Left colon (tissue), 2 donors: ENCODE measurements at regions not wholly inside any gene's neighbourhood (a gene's known extent, or its start where the extent isn't known, plus 50 kb on each side); places are given as distances from the start of the nearest gene placed in this dataset.

Experiments
- ATAC-seq: fragments of 200-7000 bp; cut with Tn5 transposase; one replicate; pipeline ENCODE4 v1.9.1; 2020; ENCODE audit warnings: mild to moderate bottlenecking, moderate library complexity
- DNase-seq, 2 donors: peaks; one replicate each; pipeline ENCODE4 v3.0.0-alpha.2; 2020
- intact Hi-C, 2 donors: fragments of 100-400 bp; cut with DNase I in 1 of 2; cut with micrococcal nuclease in 1 of 2; formaldehyde crosslinking; loops; one replicate each; pipeline versions ENCODE4 v1.11.2 to v1.14.0; 2022; cut with DNase I, micrococcal nuclease
- donor health status: DM: no; HTN: no; CAD: no.
- donor health status: DM: yes; HTN: yes; CAD: no.

GRCh38 chr4:120445186-120445585, 378.5 kb upstream of the MAD2L1 start:
- DNase-seq (no peak), ATAC-seq (no peak)
- intact Hi-C loops = no loop called here

GRCh38 chr4:120443116-120443515, 376.5 kb upstream of the MAD2L1 start:
- ATAC-seq = no peak
- intact Hi-C loops = no loop called here
- no peak for DNase-seq

DNA sequence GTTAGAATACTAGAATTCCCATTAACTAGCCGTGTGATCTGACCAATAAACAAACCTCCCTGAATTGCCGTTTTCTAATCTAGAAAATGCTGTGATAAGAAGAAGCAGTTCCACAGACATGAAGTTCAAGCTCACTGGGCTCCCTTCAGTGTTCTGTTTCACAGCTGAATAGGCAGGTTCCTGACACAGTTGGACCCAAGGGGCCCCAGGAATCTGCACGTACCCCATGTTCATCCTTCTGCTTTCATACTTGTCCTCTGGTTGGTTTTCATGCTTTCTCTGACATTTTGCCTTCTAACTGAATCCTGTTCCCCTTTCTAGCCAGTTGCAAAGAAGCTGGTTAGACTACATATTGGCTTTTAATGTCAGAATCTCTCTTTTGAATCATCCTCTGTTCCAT, 374.1 kb upstream of the MAD2L1 start:
- ATAC-seq = no peak
- intact Hi-C loops = no loop called here
- no peak for DNase-seq

DNA sequence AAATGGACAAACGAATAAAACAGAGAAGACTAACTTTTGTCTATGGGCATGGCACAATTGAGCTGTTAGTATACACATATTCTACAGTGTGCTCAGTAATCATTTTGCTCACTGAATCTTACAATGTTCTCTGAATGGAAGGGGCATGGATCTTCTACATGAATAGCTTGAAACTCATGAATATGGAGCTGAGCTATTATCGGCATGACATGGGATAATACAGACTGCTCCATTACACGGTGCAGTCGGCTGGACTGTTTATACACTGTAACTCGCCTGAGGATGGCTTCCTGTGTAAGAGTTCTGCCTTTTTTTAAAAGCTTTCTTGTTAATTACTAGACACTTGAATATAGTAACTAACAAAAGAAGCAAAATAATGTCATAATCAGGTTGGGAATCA, 368.5 kb upstream of the MAD2L1 start:
- intact Hi-C loops = no loop called here
- DNase-seq = no peak
- ATAC-seq = no peak

DNA sequence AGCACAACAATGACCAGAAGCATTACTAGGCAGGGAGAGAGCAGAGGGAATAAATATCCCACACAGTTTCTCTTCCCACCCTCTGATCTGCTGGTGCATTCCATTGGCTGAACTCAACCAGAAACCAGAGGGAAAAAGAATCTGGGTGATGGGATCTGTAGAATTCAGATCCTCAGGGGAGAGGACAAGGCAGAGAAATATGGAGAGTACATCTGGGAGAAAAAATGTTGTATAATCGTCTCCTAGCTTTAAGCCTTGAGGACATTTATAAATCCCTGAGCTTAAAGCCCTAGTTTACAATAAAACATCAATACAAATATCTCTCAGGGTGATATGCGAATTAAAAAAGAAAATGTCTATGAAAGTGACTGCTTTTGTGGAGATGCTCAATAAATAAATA, 368.1 kb upstream of the MAD2L1 start:
- DNase-seq = no peak
- no peak for ATAC-seq

GRCh38 chr4:120432301-120432860, 365.7 kb upstream of the MAD2L1 start:
- ATAC-seq = no peak
- DNase-seq = no peak
- intact Hi-C loops = no loop called here

More for the DNA sequence above, 368.1 kb upstream of the MAD2L1 start:
- intact Hi-C loops = no loop called here

DNA sequence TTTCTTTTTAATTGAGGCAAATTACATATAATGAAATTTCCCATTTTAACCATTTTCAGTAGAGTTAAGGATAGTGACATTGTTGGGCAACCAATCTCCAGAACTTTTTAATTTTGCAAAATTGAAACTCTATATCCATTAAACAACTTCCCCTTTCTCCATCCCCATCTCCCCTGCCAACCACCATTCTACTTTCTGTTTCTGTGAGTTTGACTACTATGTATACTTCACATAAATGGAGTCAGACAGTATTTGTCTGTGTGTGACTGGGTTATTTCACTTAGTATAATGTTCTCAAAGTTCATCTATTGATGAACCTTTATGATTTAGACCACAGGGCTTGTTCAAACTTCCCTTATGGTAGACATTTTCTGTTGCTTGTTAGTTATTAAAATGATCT, 364.5 kb upstream of the MAD2L1 start:
- intact Hi-C loops = no loop called here
- ATAC-seq (no peak), DNase-seq (no peak)

- intact Hi-C loops = no loop called here
- no peak for ATAC-seq
- no peak for DNase-seq
These were observed 351.5 kb upstream of the MAD2L1 start for GRCh38 chr4:120418146-120418545.

DNA sequence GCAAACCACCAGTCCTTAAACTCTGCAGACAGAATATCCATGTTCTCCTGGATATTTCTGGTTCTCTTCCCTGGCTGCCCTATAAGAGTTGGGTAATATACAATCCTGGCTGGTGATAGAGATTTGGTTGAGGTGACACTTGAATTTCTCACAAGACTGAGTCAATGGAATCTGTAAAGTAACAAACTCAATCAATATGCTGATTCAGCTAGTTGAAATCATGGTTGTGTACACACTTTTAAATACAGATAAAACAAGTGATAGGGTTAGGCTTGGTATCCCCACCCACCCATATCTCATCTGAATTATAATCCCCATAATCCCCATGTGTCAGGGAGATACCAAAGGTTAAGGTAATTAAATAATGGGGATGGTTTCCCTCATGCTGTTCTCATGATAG, 349.2 kb upstream of the MAD2L1 start:
- intact Hi-C loops = no loop called here
- ATAC-seq (no peak), DNase-seq (no peak)

GRCh38 chr4:120406960-120407359, 340.3 kb upstream of the MAD2L1 start:
- no peak for DNase-seq
- no peak for ATAC-seq
- intact Hi-C loops = no loop called here

GRCh38 chr4:120403296-120403695, 336.6 kb upstream of the MAD2L1 start:
- ATAC-seq = no peak
- intact Hi-C loops = no loop called here
- no peak for DNase-seq

DNA sequence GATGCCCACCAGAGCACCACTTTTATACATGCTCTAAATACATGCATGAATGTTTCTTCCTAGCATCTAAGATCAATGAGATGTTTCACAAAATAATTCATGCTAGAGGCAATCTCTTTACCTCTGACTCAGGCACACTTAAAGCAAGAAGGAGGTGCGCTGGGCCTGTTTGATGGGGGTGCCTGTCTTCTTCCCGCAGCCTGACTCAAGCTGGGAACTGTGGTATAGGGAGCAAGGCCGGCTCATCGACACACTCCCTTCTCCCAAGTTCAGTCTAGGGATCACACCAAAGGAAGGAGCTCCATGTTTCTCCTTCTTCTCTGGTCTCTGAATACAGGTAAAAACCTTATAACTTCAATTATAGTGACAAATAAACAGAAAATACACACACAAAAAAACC, 333.8 kb upstream of the MAD2L1 start:
- no peak for DNase-seq
- no peak for ATAC-seq
- intact Hi-C loops = no loop called here

- intact Hi-C loops = no loop called here
- ATAC-seq = no peak
These were observed 333.2 kb upstream of the MAD2L1 start for GRCh38 chr4:120399826-120400225.

DNA sequence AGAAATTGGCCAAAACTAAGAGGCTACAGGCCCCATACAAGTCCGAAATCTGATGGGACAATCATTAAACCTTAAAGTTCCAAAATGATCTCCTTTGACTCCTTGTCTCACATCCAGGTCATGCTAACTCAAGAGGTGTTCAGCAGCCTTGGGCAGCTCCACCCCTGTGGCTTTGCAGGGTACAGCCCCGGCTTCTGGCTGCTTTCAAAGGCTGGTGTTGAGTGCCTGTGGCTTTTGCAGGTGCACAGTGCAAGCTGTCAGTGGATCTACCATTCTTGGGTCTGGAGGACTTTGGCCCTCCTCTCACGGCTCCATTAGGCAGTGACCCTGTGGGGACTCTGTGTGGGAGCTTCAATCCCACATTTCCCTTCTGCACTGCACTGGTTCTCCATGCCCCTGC, 329.1 kb upstream of the MAD2L1 start:
- DNase-seq (no peak), ATAC-seq (no peak)
- intact Hi-C loops = no loop called here

More at GRCh38 chr4:120399826-120400225, 333.2 kb upstream of the MAD2L1 start:
- no peak for DNase-seq

- DNase-seq (no peak), ATAC-seq (no peak)
- intact Hi-C loops = no loop called here
These were observed 289.2 kb upstream of the MAD2L1 start for GRCh38 chr4:120355881-120356280.

DNA sequence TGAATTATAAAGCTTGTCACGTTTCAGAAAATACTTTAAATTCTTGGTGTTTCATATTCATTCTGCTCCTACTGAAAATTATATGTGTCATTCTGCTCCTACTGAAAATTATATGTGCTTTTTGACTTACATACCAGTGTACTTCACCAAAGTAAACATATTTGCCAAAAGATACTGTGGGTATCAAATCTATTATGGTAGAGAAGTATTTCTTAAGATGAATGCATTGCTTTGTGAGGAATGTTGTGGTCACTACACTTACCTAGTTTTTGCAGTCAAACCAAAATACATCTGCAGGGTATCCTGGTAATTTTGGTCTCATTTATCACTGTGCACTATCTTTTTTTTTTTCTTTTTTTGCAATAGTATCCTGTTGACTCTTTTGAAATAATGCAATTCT, 287.7 kb upstream of the MAD2L1 start:
- intact Hi-C loops = no loop called here
- DNase-seq (no peak), ATAC-seq (no peak)

DNA sequence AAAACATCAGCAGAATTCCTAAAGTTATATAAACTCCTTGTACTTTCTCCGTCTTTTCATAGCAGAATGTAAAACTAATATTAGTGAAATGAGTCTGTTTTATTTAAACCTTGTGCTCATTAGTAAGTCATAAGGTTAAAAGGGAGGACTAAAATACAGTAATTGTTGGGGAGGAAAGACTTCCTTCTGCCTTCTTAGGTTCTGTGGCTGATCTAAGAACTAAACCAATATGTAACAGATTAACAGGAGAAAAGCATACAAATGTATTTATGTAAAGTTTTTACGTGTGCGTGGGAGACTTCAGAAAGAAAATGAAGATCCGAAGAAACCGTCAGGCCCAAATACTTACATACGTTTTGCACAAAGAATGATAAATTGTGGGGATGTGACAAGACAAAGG, 286.6 kb upstream of the MAD2L1 start:
- DNase-seq (no peak), ATAC-seq (no peak)
- intact Hi-C loops = no loop called here

- ATAC-seq (no peak), DNase-seq (no peak)
- intact Hi-C loops = no loop called here
These were observed 286.1 kb upstream of the MAD2L1 start for GRCh38 chr4:120352739-120353138.

DNA sequence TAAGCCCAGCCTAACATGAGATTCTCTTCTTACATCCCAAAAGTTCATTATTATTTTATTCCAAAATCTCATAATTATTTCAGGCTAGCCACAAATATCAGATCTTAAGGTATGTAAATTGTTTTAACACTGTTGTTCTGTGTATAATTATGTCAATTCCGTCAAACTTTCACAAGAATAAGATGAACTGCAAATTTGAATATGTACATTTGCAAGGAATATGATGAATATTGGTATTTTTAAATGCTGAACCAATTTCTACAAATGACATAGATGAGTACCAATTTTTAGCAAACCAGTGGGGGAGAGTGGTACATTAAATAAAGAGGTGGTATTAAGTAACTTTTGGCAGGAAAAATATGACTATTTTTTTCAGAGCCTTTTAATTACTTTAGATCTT, 282.3 kb upstream of the MAD2L1 start:
- DNase-seq = no peak
- no peak for ATAC-seq
- intact Hi-C loops = no loop called here

- DNase-seq (no peak), ATAC-seq (no peak)
- intact Hi-C loops = no loop called here
These were observed 281.9 kb upstream of the MAD2L1 start for GRCh38 chr4:120348521-120348920.

DNA sequence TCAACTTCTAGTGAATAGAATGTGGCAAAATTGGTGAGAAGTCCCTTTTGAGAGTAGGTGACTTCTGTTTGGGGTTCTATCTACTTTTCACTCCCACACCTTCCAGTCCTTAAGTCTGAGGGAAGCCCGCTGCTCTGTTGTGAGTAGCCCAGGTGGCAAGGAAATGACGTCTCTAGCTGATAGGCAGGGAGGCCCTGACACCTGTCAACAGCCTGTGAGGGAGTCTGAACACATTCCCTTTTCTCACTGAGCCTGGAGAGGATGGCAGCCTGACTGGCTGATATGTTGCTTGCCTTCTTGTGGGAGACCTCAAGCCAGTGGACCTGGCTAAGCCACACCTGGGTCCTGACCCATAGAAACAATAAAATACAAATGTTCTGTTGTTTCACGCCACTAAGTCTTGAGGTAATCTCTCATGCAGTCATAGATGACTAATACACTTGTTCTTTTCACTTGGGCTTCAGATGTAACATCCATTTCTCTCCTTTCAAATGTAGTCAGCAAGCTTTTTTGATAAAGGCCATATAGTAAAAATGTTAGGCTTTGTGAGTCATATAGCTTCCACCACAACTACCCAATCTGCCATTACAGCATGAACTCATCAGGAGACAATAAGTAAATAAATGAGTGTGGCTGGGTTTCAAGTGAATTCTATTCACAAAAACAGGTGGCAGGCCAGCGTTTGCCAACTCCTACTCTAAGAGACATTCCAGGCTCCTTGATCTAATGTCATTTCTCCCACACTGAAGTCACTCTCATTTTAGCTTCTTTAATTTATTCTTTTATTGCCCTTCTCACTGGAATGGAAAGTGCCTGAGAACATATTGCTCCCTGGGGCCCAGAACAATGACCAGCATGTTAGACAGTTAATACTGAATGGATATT, 265.1 kb upstream of the MAD2L1 start:
- intact Hi-C loops = no loop called here
- DNase-seq (no peak), ATAC-seq (no peak)
